ENCODE measurements at regions not wholly inside any gene's neighbourhood (a gene's known extent, or its start where the extent isn't known, plus 50 kb on each side); places are given as distances from the start of the nearest gene placed in this dataset.

DNA sequence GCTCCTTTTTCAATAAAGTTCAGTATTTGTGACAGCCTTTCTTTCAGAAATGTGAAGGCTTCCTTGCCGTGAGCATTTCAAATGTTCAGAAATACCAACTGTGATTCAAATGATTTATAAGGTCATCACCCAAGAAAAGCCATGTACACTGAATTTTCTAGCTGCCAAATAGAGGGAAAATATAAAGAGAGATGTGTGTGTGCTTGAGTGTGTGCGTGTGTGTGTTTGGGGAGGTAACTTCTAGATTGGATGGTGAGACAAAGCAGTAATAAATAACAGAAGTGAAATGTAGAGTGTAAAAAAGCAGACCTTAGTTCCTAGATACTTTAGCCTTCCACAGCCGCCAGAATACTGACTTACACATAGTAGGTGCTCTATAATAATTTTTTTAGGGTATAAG is 577.4 kb downstream of the TBL1XR1 start:
- no peak for TF ChIP-seq POLR2AphosphoS5 (IDR thresholded peaks at IDR 0.05; ENCODE audit: low read depth)
- TF ChIP-seq, protein P1, sequence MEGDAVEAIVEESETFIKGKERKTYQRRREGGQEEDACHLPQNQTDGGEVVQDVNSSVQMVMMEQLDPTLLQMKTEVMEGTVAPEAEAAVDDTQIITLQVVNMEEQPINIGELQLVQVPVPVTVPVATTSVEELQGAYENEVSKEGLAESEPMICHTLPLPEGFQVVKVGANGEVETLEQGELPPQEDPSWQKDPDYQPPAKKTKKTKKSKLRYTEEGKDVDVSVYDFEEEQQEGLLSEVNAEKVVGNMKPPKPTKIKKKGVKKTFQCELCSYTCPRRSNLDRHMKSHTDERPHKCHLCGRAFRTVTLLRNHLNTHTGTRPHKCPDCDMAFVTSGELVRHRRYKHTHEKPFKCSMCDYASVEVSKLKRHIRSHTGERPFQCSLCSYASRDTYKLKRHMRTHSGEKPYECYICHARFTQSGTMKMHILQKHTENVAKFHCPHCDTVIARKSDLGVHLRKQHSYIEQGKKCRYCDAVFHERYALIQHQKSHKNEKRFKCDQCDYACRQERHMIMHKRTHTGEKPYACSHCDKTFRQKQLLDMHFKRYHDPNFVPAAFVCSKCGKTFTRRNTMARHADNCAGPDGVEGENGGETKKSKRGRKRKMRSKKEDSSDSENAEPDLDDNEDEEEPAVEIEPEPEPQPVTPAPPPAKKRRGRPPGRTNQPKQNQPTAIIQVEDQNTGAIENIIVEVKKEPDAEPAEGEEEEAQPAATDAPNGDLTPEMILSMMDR (IDR thresholded peaks at IDR 0.05; ENCODE audit: insufficient read depth, low read length), result no peak
- TF ChIP-seq, protein P2, sequence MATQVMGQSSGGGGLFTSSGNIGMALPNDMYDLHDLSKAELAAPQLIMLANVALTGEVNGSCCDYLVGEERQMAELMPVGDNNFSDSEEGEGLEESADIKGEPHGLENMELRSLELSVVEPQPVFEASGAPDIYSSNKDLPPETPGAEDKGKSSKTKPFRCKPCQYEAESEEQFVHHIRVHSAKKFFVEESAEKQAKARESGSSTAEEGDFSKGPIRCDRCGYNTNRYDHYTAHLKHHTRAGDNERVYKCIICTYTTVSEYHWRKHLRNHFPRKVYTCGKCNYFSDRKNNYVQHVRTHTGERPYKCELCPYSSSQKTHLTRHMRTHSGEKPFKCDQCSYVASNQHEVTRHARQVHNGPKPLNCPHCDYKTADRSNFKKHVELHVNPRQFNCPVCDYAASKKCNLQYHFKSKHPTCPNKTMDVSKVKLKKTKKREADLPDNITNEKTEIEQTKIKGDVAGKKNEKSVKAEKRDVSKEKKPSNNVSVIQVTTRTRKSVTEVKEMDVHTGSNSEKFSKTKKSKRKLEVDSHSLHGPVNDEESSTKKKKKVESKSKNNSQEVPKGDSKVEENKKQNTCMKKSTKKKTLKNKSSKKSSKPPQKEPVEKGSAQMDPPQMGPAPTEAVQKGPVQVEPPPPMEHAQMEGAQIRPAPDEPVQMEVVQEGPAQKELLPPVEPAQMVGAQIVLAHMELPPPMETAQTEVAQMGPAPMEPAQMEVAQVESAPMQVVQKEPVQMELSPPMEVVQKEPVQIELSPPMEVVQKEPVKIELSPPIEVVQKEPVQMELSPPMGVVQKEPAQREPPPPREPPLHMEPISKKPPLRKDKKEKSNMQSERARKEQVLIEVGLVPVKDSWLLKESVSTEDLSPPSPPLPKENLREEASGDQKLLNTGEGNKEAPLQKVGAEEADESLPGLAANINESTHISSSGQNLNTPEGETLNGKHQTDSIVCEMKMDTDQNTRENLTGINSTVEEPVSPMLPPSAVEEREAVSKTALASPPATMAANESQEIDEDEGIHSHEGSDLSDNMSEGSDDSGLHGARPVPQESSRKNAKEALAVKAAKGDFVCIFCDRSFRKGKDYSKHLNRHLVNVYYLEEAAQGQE (IDR thresholded peaks at IDR 0.05; ENCODE audit: insufficient replicate concordance, low read depth), result no peak
- TF ChIP-seq GABPA (IDR thresholded peaks at IDR 0.05; ENCODE audit: low read depth), result no peak
